Fibroblast of skin of left quadriceps (primary cell): ENCODE measurements at regions not wholly inside any gene's neighbourhood (a gene's known extent, or its start where the extent isn't known, plus 50 kb on each side); places are given as distances from the start of the nearest gene placed in this dataset.
"Not testable (repeated sequence)": the region's sequence is repeated elsewhere in the genome, so short reads cannot be mapped to it uniquely, and the experiment has no call there.

Experiments used
- DNase-seq, 2 experiments: peaks; one replicate each; pipeline ENCODE4 v3.0.0-alpha.2; 2013; ENCODE audit warnings: low read depth in 2 of 2

DNA sequence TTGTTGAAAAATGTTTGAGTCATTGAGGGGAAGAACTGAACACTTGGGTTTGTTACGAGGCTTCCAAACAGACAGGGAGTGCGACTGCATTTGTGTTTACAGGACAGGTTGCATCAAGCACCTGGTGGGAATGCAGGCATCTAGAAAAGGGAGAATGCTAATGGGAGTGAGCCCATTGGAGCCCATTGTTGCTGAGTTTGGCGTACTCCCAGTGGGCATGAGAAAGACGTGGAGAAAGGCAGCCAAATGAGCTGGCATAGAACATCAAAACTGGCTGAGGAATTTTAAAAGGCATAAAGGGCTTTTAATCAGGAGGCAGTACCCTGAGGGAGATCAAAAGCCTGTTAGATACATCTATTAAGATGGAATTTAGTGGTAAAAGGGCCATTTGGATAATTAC, 171.6 kb upstream of the NPSR1 start:
- no peak for DNase-seq

DNA sequence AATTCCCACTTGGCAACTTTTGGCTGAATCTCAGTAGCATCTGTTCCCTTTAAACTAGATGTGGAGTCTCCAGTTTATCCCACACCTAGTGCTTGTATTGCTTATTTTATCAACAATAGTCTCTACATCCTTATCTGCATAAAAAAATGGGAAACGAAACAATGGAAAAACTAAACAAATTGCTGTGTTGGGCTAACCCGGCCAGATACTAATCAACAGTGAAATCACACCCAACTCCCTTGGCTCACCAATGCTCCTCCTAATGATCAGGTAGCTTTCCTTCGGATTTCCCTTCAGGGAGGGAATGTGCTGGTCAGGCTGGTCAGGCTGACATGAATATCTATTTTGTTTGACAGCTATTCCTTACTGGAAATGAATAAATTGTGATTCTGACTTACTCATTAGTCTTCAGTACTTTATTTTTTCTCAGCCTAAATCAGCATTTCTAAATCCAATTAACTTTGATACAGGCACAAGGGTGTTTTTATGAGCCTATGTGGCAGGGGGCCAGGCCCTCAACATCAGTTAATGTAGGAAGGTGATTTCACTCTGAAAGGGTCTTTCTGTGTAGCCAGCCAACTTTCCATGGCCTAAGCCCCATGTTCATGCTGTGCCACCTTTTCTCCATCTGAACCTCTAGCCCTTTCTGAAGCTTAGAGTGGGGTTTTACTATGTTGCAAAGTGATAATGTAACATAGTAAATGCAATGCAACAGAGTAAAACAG, 170.5 kb upstream of the NPSR1 start:
- DNase-seq: no peak

DNA sequence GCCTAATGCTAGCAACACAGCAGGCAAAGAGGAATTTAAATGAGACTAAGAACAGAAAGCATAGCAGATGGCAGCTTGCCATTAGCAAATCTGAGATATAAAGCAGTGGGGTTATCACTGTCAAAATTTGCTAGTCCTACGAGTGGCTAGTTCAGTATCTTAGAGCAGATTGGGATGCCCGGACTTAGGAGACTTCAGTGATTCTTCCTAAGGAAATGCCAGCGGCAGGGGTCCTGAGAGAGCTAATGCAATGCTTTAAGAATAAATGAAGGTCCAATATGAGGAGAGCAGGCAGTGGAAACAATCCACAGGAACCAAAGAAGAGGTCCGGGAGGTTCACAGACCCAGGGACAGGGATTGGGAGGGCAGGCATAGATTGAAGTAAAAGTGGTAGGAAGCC, 169.3 kb upstream of the NPSR1 start:
- DNase-seq: no peak

DNA sequence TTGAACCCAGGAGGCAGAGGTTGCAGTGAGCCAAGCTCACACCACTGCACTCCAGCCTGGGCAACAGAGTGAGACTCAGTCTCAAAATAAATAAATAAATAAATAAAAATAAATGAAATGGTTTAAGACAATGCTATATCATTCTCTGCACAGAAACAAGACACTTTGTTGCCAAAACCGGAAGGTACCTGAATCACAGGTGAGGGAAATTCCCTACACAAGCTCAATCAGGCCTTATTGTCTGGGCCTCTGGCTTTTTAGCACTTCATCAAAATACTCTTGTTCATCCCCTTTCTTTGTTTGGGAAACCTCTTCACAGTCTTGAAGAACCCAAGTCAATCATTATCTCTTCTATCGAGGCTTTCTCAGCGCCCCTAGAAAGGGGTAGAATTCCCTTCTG, 166.1 kb upstream of the NPSR1 start:
- no peak for DNase-seq

- DNase-seq: no peak
Measured at GRCh38 chr7:34493752-34494151, 164.3 kb upstream of the NPSR1 start.

DNA sequence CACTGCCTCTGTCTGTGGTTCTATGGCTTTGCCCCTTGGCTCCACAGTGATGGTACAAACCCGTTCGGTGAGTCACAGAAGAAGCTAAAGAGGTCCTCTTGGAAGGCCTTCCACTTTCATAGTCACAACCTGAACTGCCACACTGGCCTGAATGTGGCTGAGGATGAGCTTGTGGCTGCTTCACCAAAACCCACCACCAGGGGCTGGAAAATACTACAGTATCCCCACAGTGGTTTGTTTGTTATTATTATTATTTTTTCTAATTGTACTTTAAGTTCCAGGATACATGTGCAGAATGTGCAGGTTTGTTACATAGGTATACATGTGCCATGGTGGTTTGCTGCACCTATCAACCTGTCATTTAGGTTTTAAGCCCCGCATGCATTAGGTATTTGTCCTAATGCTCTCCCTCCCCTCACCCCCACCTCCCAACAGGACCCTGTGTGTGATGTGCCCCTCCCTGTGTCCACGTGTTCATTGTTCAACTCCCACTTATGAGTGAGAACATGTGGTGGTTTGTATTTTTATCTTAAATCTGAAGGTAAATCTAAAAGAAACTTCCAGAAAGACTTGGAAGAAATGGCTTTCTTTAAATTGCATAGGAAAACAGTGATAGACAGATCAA, 160.8 kb upstream of the NPSR1 start:
- no peak for DNase-seq

GRCh38 chr7:34501156-34501555, 156.9 kb upstream of the NPSR1 start:
- DNase-seq: no peak

DNA sequence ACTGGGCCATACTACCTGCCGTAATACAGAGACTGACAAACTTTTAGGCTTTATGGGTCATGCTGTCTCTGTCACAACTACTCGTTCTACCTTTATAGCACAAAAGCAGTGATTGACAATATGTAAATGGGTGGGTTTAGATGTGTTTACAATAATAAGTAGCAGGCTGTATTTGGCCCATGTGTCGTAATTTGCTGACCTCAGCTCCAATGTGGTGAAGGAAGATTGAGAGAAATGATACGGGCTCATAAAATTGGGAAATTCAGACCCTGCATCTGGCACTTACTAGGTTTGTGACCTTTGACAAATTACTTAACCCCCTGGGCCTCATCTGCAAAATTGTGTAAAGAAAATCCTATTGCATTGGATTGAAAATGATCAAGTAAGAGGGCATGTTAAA, 150.8 kb upstream of the NPSR1 start:
- DNase-seq: no peak

- peak; percentile 2 to 9 for DNase-seq
Measured at GRCh38 chr7:34523226-34523918, 134.6 kb upstream of the NPSR1 start.

DNA sequence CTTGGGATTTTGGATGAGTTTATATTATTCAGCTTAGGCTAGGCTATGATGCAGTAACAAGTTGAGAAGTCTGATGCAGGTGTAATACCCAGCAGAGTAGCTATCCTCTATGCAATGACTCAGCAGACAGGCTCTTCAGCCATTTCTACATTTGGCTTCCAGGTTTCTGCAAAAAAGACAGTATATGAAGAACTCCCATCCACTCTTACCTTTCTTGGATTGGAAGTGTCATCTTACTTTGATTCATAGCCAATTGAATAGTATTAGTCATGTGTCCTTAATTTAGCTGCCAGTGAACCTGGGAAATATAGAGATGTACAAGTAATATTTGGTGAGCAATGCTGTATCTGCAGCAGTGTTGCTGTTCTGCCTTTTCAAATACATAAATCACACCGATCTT, 127.8 kb upstream of the NPSR1 start:
- no peak for DNase-seq

DNA sequence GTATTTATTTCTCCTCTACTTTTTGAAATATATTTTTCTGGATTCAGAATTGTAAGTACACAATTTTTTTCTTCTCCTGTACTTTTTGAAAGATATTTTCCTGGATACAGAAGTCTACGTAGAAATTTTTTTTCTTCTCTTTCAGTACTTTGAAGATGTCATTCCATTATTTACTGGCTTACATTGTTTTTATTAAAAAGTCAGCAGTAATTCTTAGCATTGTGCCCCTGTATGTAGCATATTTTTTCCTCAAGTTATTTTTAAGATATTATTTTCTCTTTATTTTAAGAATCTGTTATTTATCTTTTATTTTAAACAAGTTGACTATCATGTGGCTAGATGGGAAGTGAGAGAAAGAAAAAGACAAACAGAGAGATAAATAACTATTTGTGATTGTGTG, 119.0 kb upstream of the NPSR1 start:
- no peak for DNase-seq

- no peak for DNase-seq
Measured at GRCh38 chr7:34544621-34545020, 113.4 kb upstream of the NPSR1 start.

- DNase-seq: no peak
Measured at GRCh38 chr7:34550996-34551395, 107.0 kb upstream of the NPSR1 start.

GRCh38 chr7:34552502-34552901, 105.5 kb upstream of the NPSR1 start:
- DNase-seq: no peak

DNA sequence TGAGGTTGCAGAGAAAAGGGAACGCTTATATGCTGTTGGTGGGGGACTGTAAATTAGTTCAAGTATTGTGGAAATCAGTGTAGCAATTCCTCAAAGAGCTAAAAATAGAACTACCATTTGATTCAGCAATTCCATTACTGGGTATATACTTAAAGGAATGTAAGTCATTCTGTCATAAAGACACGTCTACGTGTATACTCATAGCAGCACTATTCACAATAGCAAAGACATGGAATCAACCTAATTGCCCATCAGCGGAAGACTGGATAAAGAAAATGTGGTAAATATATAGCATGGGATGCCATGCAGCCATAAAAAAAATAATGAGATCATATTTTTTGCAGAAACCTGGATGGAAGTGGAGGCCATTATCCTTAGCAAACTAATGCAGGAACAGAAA, 100.0 kb upstream of the NPSR1 start:
- DNase-seq: no peak

DNA sequence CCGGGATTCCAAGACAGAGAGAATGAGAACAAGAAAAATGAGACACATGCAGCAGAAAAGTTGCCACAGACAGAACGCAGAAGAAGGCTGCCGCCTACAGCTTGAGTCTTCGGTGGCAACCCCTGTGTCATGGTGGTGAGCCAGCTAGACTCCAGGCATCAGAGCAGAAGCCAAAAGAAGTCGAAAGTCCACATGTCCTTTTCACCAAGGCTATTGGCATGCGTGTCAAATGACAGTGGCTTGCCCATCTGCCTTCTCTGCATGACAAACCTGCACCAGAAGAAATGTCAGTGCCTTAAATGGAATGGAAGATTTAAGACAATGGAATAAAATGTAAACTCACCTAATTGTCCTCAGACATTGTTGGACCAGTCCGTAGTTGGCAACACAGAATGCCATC, 93.9 kb upstream of the NPSR1 start:
- no peak for DNase-seq

DNA sequence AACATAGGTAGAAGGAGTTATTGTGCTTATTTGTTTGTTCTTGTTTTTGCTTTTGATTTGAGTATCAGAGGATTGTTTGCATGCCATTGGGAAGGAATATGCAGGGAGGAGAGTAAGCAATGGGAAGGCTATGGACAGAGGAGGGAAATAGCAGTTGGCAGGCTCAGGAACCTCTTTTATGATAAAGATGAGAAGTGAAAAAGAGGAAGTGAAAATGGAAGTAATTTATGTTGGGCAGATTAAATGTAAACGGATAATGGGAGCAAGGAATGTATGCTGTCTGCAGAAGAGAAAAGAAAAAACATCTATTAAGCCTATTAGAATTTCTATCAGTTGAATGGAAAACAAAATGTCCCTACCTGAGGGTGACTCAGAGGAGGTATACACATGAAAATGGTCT, 90.1 kb upstream of the NPSR1 start:
- DNase-seq: no peak

DNA sequence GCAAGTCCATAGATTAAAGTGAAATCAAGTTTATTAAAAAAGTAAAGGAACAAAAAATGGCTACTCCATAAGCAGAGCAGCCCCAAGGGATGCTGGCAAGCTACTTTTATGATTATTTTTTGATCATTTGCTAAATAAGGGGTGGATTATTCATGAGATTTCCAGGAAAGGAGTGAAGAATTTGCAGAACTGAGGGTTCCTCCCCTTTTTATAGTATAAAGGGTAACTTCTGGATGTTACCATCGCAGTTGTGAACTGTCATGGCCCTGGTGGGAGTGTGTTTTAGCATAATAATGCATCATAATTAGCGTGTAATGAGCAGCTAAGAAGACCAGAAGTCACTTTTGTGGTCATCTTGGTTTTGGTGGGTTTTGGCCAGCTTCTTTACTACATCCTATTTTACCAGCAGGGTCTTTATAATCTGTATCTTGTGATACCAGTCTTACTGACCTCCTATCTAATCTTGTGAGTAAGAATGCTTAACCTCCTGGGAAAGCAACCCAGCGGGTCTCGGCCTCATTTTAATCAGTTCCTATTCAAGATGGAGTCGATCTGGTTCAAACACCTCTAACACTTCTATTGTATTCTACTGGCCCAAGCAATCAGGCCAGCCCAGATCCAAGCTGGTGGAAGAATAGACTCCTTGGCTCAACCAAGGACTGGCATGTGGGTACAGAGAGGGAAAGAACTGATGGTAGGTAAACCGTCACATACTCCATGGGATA, 87.9 kb upstream of the NPSR1 start:
- no peak for DNase-seq

DNA sequence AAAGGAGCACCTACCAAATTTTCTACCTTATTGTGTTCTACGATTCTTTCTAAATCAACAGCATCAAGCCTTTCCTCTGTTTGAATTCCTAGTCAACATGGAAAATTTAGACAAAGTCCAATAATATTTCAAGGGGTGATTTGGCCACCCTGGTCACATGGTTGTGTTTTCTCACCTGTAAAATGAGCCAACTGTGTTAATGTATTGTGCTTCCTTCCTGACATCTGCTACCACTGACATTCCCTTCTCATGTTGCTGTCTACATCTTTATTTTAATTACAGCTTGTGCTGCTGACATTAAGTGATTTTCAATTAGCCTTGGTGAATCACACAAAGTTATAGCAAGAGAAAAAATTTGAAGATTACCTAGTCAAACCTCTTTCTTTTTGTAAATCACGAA, 83.0 kb upstream of the NPSR1 start:
- no peak for DNase-seq

- not testable (repeated sequence) for DNase-seq
Measured at GRCh38 chr7:34577934-34578333, 80.1 kb upstream of the NPSR1 start.

- not testable (repeated sequence) for DNase-seq
Measured at GRCh38 chr7:34581698-34582097, 76.3 kb upstream of the NPSR1 start.

- DNase-seq: no peak
Measured at GRCh38 chr7:34584526-34584925, 73.5 kb upstream of the NPSR1 start.

GRCh38 chr7:34596887-34597286, 61.1 kb upstream of the NPSR1 start:
- DNase-seq: no peak
